NCI-H748 treated with DMSO at 0.1 percent for 48 hours (cell line): ENCODE measurements at regions not wholly inside any gene's neighbourhood (a gene's known extent, or its start where the extent isn't known, plus 50 kb on each side); places are given as distances from the start of the nearest gene placed in this dataset.
"Not testable (repeated sequence)": the region's sequence is repeated elsewhere in the genome, so short reads cannot be mapped to it uniquely, and the experiment has no call there.

Experiments used
- DNase-seq: peaks from one replicate; lab custom pipeline; 2025; lab: John Stamatoyannopoulos, UW

- DNase-seq, result peak; percentile 25
Observed at GRCh38 chr4:28481565-28481964, 1620.9 kb downstream of the STIM2 start.

DNA sequence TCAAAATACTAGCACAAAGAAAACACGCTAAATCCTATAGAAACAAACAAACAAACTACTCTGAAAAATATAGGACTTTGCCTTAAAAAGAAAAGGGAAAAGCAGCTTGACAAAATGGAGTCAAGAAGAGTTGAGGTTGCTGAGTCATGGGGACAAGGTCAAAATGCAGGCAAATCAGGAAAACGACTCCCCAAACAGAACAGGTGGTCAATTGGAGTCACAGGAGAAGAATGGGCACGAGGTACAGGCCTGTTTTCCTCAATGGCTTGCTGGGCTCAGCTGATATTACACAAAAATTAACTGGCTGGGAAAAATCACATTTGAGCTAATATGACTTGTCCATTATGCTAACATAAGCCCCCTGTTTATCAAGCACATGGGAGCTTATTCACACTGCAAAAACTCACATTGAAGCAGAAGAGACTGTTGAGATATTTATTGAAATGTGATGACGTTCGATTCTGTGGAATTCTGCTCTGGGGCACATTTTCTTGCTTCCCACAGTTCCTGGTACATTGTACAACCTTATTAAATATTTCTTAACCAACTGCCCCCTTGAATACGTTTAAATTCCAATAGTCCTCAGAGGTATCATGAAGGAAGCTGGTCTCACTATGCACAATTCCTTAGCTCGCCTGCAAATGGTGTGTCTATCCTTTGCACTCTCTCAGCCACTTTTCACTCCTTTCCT, 1622.1 kb downstream of the STIM2 start:
- DNase-seq, result no peak

DNA sequence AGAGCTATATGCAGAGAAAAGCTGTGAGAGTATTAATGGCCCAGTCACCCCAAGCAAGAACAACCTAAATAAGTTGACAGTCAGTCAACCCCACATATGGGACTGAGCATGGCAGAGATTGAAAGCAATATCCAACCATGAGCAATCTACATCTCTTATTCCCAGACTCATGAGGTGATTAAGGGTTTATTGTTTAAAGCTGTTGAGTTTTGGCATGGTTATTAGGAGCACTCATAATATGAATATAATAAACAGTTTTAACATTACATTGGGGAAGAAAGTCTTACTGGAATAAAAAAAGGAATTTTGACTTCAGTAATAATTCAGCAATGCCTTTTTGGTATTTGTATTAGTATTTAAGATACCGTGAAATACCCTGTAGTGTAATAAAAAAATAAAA, 1627.4 kb downstream of the STIM2 start:
- no peak for DNase-seq

- DNase-seq, result no peak
Observed at GRCh38 chr4:28490669-28491068, 1630.0 kb downstream of the STIM2 start.

- DNase-seq, result no peak
Observed at GRCh38 chr4:28505064-28505463, 1644.4 kb downstream of the STIM2 start.

DNA sequence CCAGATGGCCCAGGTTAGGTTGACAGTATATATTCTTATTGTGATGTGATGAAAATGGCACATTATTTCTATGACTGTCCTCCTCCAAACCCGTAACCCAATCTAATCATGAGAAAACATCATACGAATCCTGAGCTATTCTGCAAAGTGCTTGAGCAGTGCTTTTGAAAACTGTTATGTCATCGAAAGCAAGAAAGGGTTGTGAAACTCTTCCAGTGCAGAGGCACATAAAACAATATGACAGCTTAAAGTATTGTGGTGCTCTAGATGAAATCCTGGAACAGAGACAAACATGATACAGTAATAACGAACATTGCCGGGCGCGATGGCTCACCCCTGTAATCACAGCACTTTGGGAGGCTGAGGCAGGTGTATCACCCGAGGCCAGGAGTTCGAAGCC, 1648.0 kb downstream of the STIM2 start:
- DNase-seq, result no peak

- not testable (repeated sequence) for DNase-seq
Observed at GRCh38 chr4:28514766-28515165, 1654.1 kb downstream of the STIM2 start.

DNA sequence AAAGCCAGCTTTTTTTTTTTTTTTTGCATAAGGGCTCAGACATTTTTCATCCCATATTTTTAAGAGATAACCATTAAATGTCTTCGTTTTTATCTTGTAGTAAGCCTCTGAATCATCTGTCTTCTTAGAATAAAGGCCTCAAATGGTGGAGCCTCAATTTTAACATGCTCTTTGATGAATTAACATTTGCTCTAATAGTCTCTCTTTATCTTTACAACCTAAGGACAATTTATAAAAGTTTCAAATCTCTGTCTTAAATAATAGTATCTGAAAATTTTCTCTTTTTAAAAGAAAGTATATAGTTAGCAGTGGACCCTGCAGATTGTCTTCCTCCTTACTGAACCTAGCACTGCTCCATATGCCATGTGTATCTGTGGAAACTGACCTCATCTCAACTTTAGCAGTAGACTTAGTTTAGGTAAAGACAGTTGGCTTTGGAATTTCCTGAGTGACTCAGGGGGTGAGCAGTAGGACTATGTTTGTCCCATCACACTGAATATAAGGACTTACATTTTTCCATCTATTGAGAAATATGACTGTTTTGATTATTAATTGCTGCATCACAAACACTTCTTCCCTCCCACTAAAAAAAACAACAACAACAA, 1658.0 kb downstream of the STIM2 start:
- DNase-seq, result no peak

GRCh38 chr4:28523681-28524190, 1663.1 kb downstream of the STIM2 start:
- no peak for DNase-seq

GRCh38 chr4:28536124-28536523, 1675.5 kb downstream of the STIM2 start:
- DNase-seq, result no peak

- DNase-seq, result no peak
Observed at GRCh38 chr4:28545986-28546385, 1685.3 kb downstream of the STIM2 start.

- DNase-seq, result no peak
Observed at GRCh38 chr4:28548136-28548535, 1687.5 kb downstream of the STIM2 start.

DNA sequence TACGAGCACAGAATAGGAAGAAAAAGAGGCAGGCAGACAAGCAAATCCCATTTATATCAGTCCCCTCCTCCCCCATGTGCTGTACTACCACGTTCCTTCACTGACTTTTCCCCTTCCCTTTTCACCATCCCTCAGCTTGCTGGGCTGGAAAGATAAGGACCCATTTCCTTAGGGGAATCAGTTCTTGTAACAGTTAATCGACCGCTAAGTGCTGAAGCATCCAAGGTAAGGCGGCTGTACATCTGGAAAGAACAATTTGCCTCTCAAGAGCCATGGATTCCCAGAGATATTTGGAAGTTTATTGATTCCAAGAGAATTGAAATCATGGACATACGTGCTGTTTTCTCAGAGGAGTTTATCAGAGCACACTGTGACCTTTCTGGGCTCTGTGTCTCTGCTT, 1688.0 kb downstream of the STIM2 start:
- DNase-seq, result no peak

DNA sequence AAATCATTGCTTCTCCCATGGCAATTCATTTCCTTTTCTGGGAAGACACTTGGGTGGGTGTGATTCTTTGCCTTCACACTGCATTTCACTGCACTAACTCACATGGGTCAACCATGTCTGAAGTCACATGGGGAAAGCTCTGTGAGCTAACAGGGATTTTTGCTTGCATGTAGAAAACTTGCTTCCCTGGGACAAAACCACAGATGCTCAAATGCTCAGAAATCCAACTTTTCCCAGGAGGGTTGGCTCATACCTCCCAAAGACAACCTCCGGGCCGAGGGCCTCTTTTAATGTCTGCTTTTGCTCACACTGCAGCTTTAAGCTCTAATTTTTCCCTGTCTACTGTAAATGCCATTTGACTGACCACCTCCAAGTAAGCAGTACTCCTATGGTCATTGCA, 1695.2 kb downstream of the STIM2 start:
- no peak for DNase-seq

DNA sequence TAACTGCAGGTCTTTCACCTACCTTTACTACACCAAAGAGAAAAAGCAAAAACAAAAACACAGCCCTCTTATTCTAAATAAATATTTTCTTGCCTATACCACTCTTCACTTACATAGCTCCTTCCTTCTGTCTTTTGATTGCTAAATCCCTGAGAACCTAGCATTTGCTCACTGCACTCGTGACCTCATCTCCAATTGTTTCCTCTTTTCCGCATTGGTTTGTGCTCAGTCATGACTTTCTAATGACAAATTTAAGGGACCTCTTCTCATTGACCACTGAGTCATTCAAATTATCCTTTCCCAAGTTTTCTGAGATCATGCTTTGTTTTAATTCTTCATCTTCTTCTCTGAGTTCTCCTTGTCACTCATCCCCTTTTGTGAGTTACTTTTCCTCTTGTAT, 1697.1 kb downstream of the STIM2 start:
- DNase-seq, result no peak

GRCh38 chr4:28558895-28559294, 1698.3 kb downstream of the STIM2 start:
- DNase-seq, result no peak

GRCh38 chr4:28562913-28563312, 1702.3 kb downstream of the STIM2 start:
- DNase-seq, result no peak

DNA sequence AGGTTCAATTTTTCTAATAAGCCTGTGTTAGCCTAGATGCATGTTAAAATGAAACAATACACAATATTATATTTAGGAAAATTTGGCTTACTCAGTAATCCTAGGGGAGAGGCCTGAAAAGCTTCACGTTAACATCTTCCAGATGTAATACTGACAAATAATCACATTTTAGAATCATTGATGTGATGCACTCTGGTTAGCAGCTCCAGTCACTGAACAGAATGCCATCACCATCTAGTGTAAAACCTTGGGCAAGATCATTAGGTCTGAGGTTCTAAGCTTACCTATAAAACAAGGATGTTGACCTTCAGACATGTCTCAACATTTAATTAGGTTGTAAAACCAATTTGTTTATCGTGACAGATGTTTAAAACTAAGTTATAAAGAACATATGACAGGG, 1704.8 kb downstream of the STIM2 start:
- no peak for DNase-seq

GRCh38 chr4:28600958-28601357, 1740.3 kb downstream of the STIM2 start:
- no peak for DNase-seq

DNA sequence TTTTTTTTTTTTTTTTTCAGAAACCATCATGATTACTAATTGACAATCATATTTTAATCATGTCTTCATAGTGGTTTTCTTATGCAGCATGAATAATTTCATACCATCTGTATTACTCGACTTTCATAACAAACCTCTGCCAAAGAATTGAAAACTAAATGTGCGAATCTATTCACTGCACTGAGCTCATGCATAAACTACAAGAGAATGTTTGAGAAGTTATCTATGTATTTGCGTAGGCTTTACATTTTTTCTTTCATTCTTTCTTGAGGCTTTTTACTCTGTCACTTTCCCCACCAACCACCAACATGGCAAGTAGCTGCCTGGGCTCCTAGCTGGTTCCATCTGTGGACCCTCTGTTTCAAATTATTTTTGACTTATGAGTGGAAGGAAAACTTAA, 1761.0 kb downstream of the STIM2 start:
- DNase-seq, result no peak

DNA sequence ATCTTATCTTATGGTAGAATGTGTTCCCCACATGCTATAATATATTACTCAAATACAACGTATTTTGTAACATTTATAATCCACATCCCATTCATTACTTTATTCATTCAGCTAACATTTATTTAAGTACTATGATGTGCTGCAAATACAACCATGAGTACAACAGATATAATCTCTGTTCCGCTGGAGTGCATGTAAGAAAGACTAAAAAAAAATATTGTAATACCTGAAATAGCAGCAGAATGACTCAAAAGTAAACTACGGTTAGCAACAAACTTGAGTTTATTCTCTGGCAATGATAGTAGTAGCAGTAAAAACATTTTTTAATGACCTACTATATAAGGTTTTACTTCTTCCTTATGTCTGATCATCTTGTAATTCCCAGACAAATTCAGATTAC, 1776.3 kb downstream of the STIM2 start:
- DNase-seq, result no peak

- DNase-seq, result no peak
Observed at GRCh38 chr4:28639747-28640146, 1779.1 kb downstream of the STIM2 start.

GRCh38 chr4:28654618-28655017, 1794.0 kb downstream of the STIM2 start:
- no peak for DNase-seq

DNA sequence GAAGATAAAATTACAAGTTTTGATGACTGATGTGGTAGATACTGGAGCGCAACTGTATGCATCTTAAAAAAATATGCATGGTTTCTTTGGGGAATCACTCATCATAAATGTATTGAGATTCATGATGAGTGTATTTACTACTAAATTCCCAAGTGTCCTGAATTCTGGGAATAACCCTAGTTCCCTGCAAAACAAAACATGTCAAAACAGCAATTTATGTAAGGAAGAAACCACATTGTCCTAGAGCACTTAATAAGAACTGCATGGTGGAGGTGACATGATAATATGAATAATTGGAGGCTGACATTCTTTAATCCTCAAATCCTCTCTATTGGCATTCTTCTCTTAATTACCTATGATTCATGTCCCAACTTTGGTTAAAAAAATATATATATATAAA, 1804.7 kb downstream of the STIM2 start:
- DNase-seq, result no peak
